Activated T-helper 2 cell treated with anti-CD3 and anti-CD28 coated beads, Interferon-gamma antibody, Interleukin-2, Interleukin-4, amounts not matched to agents 10 μg/mL and 5 μg/mL and 100 μg/mL, durations not matched to agents 14 hours and 24 hours and 36 hours (primary cell): ENCODE measurements at regions not wholly inside any gene's neighbourhood (a gene's known extent, or its start where the extent isn't known, plus 50 kb on each side); places are given as distances from the start of the nearest gene placed in this dataset.

Experiments
- DNase-seq: peaks from one replicate; pipeline ENCODE4 v3.0.0; 2021; ENCODE audit warnings: low spot score
- H3K27ac Mint-ChIP-seq: one replicate; pipeline ENCODE4 v1.8.0; 2021; ENCODE audit warnings: mixed read lengths
- H3K27me3 Mint-ChIP-seq: one replicate; pipeline ENCODE4 v1.8.0; 2021; ENCODE audit warnings: low read depth, mixed read lengths
- H3K36me3 Mint-ChIP-seq: one replicate; pipeline ENCODE4 v1.8.0; 2021; ENCODE audit warnings: low read depth, mixed read lengths
- H3K4me1 Mint-ChIP-seq: one replicate; pipeline ENCODE4 v1.8.0; 2021; ENCODE audit warnings: low read depth, mixed read lengths
- H3K4me3 Mint-ChIP-seq: one replicate; pipeline ENCODE4 v1.8.0; 2021; ENCODE audit warnings: low read depth, mild to moderate bottlenecking, moderate library complexity, mixed read lengths
- H3K9me3 Mint-ChIP-seq: one replicate; pipeline ENCODE4 v1.8.0; 2021; ENCODE audit warnings: mixed read lengths
- intact Hi-C: fragments of 100-400 bp; cut with micrococcal nuclease; formaldehyde crosslinking; loops from one replicate; pipeline ENCODE4 v1.15.1; 2023

DNA sequence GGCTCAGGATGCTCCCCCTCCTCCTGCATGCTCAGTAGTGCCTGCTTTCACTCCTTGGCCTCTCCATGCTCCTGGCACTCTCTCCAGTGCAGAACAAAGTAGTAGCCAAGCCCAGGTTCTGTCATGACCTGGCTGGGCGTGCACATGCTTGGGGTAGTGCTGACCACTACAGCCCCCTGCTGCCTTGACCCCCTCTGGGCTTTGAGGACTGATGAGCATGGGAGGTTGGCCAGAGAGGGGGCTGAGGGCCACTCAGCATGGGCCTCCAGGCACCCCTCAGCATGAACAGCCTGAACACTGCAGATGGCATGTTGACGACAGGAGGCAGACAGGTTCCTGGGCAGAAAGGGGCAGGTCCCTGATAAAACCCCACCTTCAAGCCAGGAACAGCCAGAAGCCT is 935.7 kb upstream of the PRMT6 start:
- H3K27ac Mint-ChIP-seq: no peak overlapping the region
- intact Hi-C loops: no loop called here
- no peaks in the 10 kb centered on the region for H3K4me1 Mint-ChIP-seq
- H3K9me3 Mint-ChIP-seq: peaks cover 6% of the 10 kb centered on the region
- no peak overlapping the region for H3K4me3 Mint-ChIP-seq
- H3K27me3 Mint-ChIP-seq: no peaks in the 10 kb centered on the region
- no peaks in the 10 kb centered on the region for H3K36me3 Mint-ChIP-seq
- no peak for DNase-seq

DNA sequence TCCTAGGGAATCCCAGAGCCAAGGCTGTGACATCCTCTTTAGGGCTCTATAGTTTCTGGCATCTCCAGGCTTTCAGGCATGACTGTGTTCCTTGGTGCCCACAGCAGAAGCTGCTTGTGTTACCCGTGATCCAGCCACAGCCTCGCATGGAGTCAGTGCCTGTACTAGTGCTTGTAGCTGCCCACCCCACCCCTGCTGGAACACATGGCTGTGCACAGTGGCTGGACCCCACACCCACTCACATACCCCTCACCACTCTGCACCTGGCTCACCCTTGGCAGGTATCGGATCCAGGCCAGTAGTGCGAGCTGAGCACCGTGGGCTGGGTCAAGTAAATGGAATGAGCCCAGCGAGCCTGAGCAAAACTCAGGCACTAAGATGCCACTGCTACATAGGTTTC is 934.7 kb upstream of the PRMT6 start:
- Mint-ChIP-seq H3K4me1 (no peaks in the 10 kb centered on the region), H3K9me3 (peaks cover 11% of the 10 kb centered on the region), H3K27ac (no peak overlapping the region), H3K4me3 (no peak overlapping the region), H3K27me3 (no peaks in the 10 kb centered on the region), H3K36me3 (no peaks in the 10 kb centered on the region)
- no peak for DNase-seq
- intact Hi-C loops: no loop called here

DNA sequence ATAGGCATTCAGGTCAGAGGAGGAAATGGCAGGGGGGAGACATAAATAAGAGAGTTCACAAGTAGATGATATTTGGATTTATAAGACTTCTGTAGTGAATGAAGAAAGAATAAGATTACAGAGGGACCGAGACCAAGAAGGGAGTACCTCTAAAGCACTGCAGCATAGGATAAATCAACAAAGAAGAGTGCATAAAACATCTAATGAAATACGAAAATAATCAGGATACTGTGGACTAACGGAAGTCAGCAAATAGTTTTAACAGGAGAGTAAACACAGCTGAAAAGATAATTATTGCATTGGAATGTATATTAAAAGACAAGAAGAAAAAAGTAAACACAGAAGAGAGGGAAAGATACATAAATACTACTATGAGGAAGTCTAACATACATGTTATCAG is 921.9 kb upstream of the PRMT6 start:
- Mint-ChIP-seq H3K27ac (no peak overlapping the region), H3K4me1 (no peaks in the 10 kb centered on the region), H3K27me3 (no peaks in the 10 kb centered on the region), H3K9me3 (peaks cover 25% of the 10 kb centered on the region), H3K36me3 (no peaks in the 10 kb centered on the region), H3K4me3 (no peak overlapping the region)
- intact Hi-C loops: no loop called here
- no peak for DNase-seq

DNA sequence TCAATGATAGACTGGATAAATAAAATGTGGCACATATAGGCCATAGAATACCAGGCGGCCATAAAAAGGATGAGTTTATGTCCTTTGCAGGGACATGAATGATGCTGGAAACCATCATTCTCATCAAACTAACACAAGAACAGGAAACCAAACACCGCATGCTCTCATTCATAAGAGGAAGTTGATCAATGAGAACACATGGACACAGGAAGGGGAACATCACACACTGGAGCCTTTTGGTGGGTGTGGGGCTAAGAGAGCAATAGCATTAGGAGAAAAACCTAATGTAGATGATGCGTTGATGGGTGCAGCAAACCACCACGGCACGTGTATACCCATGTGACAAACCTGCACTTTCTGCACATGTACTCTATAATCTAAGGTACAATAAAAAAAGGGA is 883.4 kb upstream of the PRMT6 start:
- H3K4me1 Mint-ChIP-seq: no peaks in the 10 kb centered on the region
- H3K9me3 Mint-ChIP-seq: peaks cover 25% of the 10 kb centered on the region
- intact Hi-C loops: no loop called here
- no peaks in the 10 kb centered on the region for H3K27me3 Mint-ChIP-seq
- DNase-seq: no peak
- H3K27ac Mint-ChIP-seq: no peak overlapping the region
- H3K4me3 Mint-ChIP-seq: no peak overlapping the region
- no peaks in the 10 kb centered on the region for H3K36me3 Mint-ChIP-seq

DNA sequence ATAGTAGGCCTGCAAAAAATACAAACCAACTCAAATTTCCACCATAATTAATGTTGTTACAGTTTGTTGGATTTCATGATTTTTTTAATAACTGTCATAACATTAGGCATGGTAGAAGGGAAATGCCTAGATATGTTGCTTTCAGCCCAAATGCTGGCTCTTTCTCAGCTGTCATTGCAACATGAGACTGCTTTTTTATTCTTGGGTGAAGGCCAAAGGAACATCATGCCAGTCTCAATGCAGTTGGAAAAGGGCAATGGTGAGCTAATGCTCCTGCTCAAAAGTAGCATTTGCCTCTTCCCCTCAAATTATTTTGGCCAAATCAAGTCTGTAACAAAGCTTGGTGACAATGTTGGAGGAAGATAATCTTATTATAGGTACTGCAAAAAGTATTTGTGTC is 877.7 kb upstream of the PRMT6 start:
- no peak for DNase-seq
- intact Hi-C loops: no loop called here
- Mint-ChIP-seq H3K9me3 (peaks cover 25% of the 10 kb centered on the region), H3K27ac (no peak overlapping the region), H3K27me3 (no peaks in the 10 kb centered on the region), H3K36me3 (no peaks in the 10 kb centered on the region), H3K4me1 (no peaks in the 10 kb centered on the region), H3K4me3 (no peak overlapping the region)

DNA sequence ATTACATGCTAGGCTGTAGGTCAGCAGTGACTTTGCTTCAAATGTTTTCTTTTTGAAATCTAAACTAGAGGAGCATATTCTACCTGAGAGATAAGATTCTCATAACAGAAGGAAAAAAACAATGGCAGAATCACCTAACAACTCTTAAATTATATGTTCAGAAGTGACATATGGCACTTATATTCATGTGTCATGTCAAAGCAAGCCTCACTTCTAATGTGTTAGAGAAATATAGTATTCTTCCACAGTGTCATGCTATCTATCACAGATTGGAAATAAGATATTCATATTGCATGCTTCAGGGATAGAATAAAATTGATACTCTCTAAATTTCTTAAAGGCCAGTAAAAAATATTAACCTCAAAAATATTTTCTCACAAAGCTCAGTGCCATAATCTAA is 874.6 kb upstream of the PRMT6 start:
- H3K4me1 Mint-ChIP-seq: no peaks in the 10 kb centered on the region
- no peaks in the 10 kb centered on the region for H3K36me3 Mint-ChIP-seq
- intact Hi-C loops: no loop called here
- no peak overlapping the region for H3K27ac Mint-ChIP-seq
- no peak for DNase-seq
- peaks cover 28% of the 10 kb centered on the region for H3K9me3 Mint-ChIP-seq
- H3K27me3 Mint-ChIP-seq: no peaks in the 10 kb centered on the region
- no peak overlapping the region for H3K4me3 Mint-ChIP-seq

DNA sequence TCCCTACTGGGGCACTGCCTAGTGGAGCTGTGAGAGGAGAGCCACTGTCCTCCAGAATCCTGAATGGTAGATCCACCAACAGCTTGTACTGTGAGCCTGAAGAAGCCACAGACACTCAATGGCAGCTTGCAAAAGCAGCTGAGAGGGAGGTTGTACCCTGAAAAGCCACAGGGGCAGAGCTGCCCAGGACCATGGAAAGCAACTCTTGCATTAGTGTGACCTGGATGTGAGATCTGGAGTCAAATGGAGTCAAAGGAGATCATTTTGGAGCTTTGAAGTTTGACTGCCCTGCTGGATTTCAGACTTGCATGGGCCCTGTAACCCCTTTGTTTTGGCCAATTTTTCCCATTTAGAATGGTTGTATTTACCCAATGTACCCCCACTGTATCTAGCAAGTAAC is 871.4 kb upstream of the PRMT6 start:
- Mint-ChIP-seq H3K27me3 (no peaks in the 10 kb centered on the region), H3K4me3 (no peak overlapping the region), H3K9me3 (peaks cover 30% of the 10 kb centered on the region), H3K4me1 (no peaks in the 10 kb centered on the region), H3K27ac (no peak overlapping the region), H3K36me3 (no peaks in the 10 kb centered on the region)
- DNase-seq: no peak
- intact Hi-C loops: no loop called here

DNA sequence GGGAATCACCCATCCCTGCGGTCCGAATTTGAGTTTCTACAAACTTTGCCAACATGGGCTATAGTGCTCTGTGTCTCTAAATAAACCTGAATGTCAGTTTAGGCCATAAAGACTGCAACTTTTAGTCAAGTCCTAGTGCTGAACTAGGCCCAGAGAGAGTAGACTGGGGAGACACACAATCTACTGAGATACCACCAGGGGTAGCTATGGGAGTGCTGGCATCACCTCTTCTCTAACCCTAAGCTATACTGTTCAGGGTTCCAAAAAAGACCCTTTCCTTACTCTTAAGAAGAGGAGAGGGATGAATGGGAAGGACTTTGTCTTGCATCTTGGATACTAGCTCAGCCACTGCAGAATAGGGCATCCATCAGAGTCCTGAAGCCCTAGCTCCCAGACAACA is 866.7 kb upstream of the PRMT6 start:
- DNase-seq: no peak
- intact Hi-C loops: no loop called here
- no peak overlapping the region for H3K4me3 Mint-ChIP-seq
- H3K9me3 Mint-ChIP-seq: peaks cover 37% of the 10 kb centered on the region
- H3K4me1 Mint-ChIP-seq: no peaks in the 10 kb centered on the region
- H3K27ac Mint-ChIP-seq: no peak overlapping the region
- no peaks in the 10 kb centered on the region for H3K27me3 Mint-ChIP-seq
- no peaks in the 10 kb centered on the region for H3K36me3 Mint-ChIP-seq

DNA sequence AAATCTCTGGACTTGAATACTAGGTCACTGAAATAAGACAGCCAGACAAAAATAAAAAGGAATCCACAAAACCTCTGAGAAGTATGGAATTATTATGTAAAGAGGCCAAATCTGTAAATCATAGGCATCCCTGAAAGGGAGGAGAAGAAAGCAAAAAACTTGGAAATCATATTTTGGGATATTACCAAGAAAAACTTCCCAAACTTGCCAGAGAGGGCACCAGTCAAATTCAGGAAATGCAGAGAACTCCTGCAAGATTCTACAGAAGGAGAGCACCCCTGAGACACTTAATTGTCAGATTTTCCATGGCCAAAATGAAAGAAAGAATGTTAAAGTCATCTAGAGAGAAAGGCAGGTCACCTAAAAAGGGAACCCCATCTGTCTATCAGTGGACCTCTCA is 862.3 kb upstream of the PRMT6 start:
- no peak for DNase-seq
- Mint-ChIP-seq H3K9me3 (peaks cover 50% of the 10 kb centered on the region), H3K36me3 (no peaks in the 10 kb centered on the region), H3K27ac (no peak overlapping the region), H3K4me3 (no peak overlapping the region), H3K27me3 (no peaks in the 10 kb centered on the region), H3K4me1 (no peaks in the 10 kb centered on the region)
- intact Hi-C loops: no loop called here

DNA sequence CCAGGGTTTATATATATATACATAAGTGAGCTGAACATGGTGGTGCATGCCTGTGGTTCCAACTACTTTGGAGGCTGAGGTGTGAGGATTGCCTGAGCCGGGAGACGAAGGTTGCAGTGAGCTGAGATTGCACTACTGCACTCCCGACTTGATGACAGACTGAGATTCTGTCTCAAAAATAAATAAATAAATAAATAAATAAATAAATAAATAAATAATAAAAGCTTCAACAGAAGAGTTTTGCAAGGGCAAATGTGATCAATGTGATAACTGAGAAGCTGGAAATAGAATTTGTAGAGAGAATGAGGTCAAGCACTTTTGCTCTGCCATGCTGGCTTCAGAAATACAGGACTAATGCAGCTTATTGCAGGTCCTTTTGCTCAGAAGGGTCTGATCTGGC is 855.8 kb upstream of the PRMT6 start:
- peaks cover 39% of the 10 kb centered on the region for H3K9me3 Mint-ChIP-seq
- H3K27me3 Mint-ChIP-seq: no peaks in the 10 kb centered on the region
- H3K27ac Mint-ChIP-seq: no peak overlapping the region
- intact Hi-C loops: no loop called here
- no peaks in the 10 kb centered on the region for H3K4me1 Mint-ChIP-seq
- no peak overlapping the region for H3K4me3 Mint-ChIP-seq
- DNase-seq: no peak
- H3K36me3 Mint-ChIP-seq: no peaks in the 10 kb centered on the region

DNA sequence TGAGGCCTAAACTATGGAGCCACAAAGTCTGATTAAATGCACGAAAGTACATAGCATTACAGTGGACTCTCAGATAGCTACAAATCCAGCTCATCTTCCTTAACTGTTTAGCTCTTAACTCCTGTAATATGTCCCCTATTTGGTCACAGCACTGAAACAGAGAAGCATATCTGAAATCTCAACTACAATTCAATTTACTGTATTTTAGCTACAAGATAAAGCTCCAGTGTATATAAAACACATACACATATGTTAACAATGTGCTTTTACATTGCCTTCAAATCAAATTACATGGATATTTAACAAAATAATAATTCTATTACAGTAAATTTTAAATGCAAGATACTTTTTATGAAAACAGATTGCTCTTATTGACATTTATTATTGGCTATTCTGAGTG is 849.3 kb upstream of the PRMT6 start:
- intact Hi-C loops: no loop called here
- Mint-ChIP-seq H3K36me3 (no peaks in the 10 kb centered on the region), H3K27me3 (no peaks in the 10 kb centered on the region), H3K27ac (no peak overlapping the region), H3K9me3 (peaks cover 10% of the 10 kb centered on the region), H3K4me3 (no peak overlapping the region), H3K4me1 (no peaks in the 10 kb centered on the region)
- DNase-seq: no peak

DNA sequence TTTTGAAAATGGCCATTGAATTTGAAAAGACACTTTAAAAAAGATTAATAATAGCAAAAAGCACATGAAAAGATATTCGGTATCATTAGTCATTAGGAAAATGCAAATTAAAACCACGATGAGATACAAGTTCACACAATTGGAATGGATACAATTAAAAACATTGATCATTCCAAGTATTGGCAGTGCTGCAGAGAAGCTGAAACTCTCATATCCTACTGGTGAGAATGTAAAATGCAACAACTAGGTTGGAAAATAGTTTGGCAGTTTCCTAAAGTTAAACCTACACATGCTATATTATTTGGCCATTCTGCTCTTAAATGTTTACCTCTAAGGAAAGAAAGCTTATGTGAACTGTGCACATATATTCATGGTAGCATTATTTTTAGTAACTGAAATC is 838.7 kb upstream of the PRMT6 start:
- H3K27ac Mint-ChIP-seq: no peak overlapping the region
- H3K4me1 Mint-ChIP-seq: no peaks in the 10 kb centered on the region
- intact Hi-C loops: no loop called here
- H3K36me3 Mint-ChIP-seq: no peaks in the 10 kb centered on the region
- no peaks in the 10 kb centered on the region for H3K27me3 Mint-ChIP-seq
- DNase-seq: no peak
- peaks cover 18% of the 10 kb centered on the region for H3K9me3 Mint-ChIP-seq
- H3K4me3 Mint-ChIP-seq: no peak overlapping the region

DNA sequence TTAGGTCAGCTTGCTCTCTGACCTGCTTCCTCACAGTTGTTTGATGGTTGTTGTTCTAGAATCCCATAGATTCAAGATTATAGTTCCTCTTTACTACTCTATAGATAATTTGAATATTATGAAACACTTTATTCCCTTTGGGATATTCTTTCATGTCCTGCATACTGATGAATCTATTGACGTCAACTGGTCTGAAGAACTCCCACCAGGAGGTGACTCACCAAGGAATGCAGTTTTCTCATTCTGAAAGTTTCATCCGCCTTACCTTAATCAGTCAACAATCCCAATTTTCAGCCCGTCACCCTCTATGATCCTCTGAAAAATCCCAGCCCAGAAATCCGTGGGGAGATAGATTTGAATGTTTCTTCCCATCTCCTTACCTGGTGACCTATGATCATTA is 834.1 kb upstream of the PRMT6 start:
- H3K27ac Mint-ChIP-seq: no peak overlapping the region
- no peak for DNase-seq
- H3K9me3 Mint-ChIP-seq: peaks cover 13% of the 10 kb centered on the region
- H3K4me3 Mint-ChIP-seq: no peak overlapping the region
- no peaks in the 10 kb centered on the region for H3K27me3 Mint-ChIP-seq
- H3K4me1 Mint-ChIP-seq: no peaks in the 10 kb centered on the region
- intact Hi-C loops: no loop called here
- H3K36me3 Mint-ChIP-seq: no peaks in the 10 kb centered on the region

DNA sequence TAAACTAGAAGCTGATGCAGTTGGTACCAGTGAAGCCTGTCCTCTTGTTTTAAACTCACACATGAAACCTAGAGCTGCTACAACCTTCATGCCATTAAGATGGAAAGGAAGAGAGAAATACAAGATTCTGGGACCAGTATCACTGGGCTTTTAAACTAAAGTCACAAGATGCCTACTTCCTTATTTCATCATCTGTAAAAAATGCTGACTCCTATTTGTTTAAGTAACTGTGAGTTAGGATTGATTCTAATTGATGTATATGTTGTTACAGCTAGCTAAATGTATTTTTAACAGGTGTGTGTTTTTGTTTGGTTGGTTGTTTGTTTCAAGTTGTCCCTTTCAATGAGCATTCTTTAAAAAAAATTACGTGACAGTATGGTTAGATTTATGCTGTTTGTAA is 833.3 kb upstream of the PRMT6 start:
- DNase-seq: no peak
- Mint-ChIP-seq H3K36me3 (no peaks in the 10 kb centered on the region), H3K9me3 (peaks cover 13% of the 10 kb centered on the region), H3K27me3 (no peaks in the 10 kb centered on the region), H3K4me3 (no peak overlapping the region), H3K4me1 (no peaks in the 10 kb centered on the region), H3K27ac (no peak overlapping the region)
- intact Hi-C loops: no loop called here
